GM12872 (cell line): ENCODE measurements at regions not wholly inside any gene's neighbourhood (a gene's known extent, or its start where the extent isn't known, plus 50 kb on each side); places are given as distances from the start of the nearest gene placed in this dataset.

Experiments used
- TF ChIP-seq, protein P1 (sequence below): IDR thresholded peaks from 3 replicates; pipeline ENCODE4 v1.5.1; 2011; ENCODE audit warnings: low read depth, mild to moderate bottlenecking, low read length, moderate library complexity; ENCODE audit not compliant: insufficient read depth

DNA sequence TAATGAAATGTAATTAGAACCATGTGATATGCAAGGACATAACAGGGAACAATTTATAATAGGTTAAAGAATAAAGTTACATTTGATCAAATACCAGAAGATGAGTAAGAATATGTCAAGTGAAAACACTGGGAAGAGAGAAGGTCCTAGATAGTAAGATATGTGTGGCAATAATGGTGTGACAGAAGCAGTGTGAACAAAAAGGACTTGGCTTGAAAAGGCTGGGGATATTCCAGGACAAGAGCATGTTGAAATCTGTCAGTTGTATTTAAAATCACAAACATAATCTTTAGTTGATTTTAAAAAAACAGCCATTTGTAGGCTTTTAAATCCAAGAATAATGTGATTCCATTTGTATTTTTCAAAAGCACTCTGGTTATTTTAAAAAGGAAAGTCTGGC, 1399.9 kb upstream of the SLC39A10 start:
- TF ChIP-seq, protein P1, sequence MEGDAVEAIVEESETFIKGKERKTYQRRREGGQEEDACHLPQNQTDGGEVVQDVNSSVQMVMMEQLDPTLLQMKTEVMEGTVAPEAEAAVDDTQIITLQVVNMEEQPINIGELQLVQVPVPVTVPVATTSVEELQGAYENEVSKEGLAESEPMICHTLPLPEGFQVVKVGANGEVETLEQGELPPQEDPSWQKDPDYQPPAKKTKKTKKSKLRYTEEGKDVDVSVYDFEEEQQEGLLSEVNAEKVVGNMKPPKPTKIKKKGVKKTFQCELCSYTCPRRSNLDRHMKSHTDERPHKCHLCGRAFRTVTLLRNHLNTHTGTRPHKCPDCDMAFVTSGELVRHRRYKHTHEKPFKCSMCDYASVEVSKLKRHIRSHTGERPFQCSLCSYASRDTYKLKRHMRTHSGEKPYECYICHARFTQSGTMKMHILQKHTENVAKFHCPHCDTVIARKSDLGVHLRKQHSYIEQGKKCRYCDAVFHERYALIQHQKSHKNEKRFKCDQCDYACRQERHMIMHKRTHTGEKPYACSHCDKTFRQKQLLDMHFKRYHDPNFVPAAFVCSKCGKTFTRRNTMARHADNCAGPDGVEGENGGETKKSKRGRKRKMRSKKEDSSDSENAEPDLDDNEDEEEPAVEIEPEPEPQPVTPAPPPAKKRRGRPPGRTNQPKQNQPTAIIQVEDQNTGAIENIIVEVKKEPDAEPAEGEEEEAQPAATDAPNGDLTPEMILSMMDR, result no peak

DNA sequence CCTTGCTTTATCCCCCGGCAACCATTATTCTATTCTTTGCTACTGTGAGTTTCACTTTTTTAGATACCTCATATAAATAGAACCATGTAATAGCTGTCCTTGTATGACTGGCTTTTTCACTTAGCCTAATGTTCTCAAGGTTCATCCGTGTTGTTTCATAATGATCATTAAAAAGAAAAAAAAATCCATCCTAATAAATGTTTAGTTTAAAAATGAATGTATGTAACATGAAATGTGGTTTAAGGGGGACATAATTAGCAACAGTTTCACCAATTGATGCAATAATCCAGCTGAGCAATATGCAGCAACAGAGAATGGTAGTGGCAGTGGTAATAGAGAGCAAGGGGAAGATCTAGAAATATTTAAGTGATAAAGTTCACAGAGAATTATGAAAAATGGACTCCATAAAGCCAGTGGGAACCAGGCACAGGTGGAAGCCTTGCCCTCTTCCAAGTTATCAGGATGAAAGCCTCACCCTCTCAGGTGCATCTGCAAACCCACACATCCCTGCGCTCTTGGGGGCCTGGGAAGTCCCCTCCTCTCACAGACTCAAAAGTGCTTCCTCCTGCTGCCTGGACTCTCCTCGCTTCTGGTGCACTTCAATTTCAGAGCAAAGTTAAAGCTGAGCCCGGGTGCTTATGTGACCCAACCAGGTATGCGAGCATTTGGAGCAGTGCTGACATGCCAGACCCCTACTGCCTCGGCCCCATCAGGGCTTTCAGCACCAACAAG, 1403.3 kb upstream of the SLC39A10 start:
- TF ChIP-seq, protein P1, result no peak

DNA sequence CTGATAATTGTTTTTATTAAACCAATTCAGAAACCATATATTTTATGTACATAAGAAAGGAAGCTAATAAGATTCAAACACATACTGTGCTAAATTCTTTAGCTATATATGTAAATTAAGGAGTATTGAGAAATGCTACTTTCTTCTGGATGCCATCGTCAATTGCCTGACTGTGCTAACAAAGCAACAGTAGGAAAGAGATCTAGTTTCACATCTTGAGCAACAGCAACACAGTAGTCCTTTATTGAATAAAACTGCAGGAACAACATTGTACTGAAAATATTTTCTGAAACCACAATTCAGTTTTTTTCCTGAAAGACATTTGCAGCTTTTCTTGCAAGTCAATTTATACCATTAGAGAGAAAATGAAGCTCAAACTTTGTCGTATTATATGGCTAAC, 1404.9 kb upstream of the SLC39A10 start:
- TF ChIP-seq, protein P1, result no peak

DNA sequence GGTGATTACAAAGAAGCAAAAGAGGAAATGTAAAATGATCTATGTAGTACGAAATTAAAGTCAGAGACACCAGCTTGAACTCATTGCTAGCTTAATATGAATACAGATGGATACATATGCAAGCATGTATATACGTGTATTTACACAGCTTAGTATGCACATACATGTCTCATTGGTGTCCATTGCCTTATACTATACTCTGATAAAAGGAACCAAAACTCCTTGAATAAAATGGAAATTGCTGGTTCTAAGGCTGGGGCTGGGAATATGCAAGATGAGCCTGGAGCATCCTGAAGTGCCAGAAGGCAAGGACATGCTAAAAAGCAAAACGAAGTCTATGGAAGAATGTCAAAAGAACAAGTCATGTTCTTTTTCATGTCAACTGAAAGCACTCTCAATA, 1424.4 kb upstream of the SLC39A10 start:
- TF ChIP-seq, protein P1, result no peak

DNA sequence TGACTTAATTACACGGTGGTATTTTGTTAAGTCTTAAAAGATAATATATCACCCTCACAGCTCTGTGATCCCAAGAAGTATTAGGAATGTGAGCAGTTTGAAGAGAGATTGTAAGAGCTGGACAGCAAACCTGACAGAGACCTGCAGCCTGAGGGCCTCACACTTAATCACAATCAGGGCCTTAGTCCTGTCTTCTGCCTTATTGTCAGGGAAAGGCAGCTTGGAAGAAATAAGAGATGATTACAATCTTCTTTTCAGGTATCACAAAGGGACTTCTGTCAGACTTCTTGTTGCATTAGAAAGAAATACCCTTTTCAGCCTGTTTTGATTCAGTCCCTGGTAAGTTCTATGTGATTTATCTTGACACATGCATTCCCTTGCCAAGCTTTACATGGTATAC, 1433.8 kb upstream of the SLC39A10 start:
- TF ChIP-seq, protein P1, result no peak

DNA sequence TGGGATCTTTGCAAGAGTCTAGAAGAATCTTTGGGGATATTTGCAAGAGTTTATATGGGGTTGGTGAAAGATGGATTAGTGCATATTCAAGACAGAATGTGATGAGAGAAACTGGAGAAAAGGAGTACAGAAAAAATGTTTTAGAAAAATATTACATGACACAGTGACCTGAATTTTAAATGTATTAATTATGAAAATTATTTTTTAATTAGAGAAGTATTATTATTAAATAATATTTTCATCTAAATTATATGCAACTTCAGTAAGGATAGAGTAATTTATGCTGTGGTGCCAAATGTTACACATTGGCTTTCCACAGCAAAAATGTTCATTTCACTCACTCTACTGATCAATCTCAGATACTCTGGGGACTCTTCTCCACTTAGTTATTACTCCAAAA, 1442.8 kb upstream of the SLC39A10 start:
- TF ChIP-seq, protein P1, result no peak

DNA sequence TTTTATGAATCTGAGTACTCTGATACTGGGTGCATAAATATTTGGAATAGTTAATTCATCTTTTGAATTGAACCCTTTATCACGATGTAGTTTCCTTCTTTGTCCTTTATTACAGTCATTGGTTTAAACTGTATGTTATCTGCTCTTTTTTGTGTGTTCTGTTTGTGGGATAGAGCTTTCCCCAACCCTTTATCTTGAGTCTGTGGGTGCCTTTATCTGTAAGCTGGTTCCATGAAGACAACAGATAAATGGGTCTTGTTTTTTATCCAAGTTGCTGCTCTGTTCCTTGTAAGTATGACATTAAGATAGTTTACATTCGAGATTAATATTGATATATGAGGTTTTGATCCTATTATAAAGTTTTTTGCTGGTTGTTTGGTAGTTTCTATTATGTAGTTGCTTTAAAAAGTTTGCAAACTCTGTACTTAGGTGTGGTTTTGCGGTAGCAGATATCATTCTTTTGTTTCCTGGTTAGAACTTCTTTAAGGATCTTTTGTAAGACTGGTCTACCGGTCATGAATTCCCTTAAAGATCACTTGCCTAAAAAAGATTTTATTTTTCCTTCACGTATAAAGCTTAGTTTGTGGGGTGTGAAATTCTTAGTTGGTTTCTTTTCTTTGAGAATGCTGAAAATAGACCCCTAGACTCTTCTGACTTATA, 1451.3 kb upstream of the SLC39A10 start:
- TF ChIP-seq, protein P1, result no peak
